Testis (tissue), 2 donors: ENCODE measurements at regions not wholly inside any gene's neighbourhood (a gene's known extent, or its start where the extent isn't known, plus 50 kb on each side); places are given as distances from the start of the nearest gene placed in this dataset.

Experiments used
- CTCF ChIP-seq, 3 experiments: fragments of 450-650 bp in 2 of 3; fragments of 200-600 bp in 1 of 3; sonication (generic) in 1 of 3; IDR thresholded peaks; one replicate each; pipeline ENCODE4 v1.5.1; 2016 to 2019; ENCODE audit warnings: antibody characterized with exemption in 3 of 3, mild to moderate bottlenecking in 2 of 3, moderate library complexity in 1 of 3
- POLR2A ChIP-seq: fragments of 450-650 bp; IDR thresholded peaks from one replicate; pipeline ENCODE4 v1.6.1; 2017; ENCODE audit warnings: antibody characterized with exemption, mild to moderate bottlenecking, moderate library complexity

GRCh38 chr11:92391808-92392207 lies 167.2 kb downstream of the FAT3 start:
- TF ChIP-seq CTCF (IDR thresholded peaks at IDR 0.05) (no peak), POLR2A (no peak)
